ENCODE measurements at regions not wholly inside any gene's neighbourhood (a gene's known extent, or its start where the extent isn't known, plus 50 kb on each side); places are given as distances from the start of the nearest gene placed in this dataset.

GRCh38 chr4:133273401-133273800 lies 124.3 kb downstream of the PCDH10 start:
- no peak for TF ChIP-seq CTCF (IDR thresholded peaks at IDR 0.05)
- TF ChIP-seq ZFX (IDR thresholded peaks at IDR 0.05; ENCODE audit: borderline replicate concordance), result no peak

All from 22Rv1 (cell line).